ENCODE measurements at regions not wholly inside any gene's neighbourhood (a gene's known extent, or its start where the extent isn't known, plus 50 kb on each side); places are given as distances from the start of the nearest gene placed in this dataset.

GRCh38 chr12:89058402-89058801 is 293.9 kb downstream of the DUSP6 start:
- no peak for TF ChIP-seq GATA2 (IDR thresholded peaks at IDR 0.05; ENCODE audit: low read depth, low read length)
- no peak for TF ChIP-seq GATA3 (IDR thresholded peaks at IDR 0.05; ENCODE audit: low read depth, low read length)
